B cell (primary cell): ENCODE measurements at regions not wholly inside any gene's neighbourhood (a gene's known extent, or its start where the extent isn't known, plus 50 kb on each side); places are given as distances from the start of the nearest gene placed in this dataset.

Experiments
- ATAC-seq: fragments of 200-7000 bp; cut with Tn5 transposase; one replicate; pipeline ENCODE4 v1.10.0; 2021; ENCODE audit warnings: low read depth, mild to moderate bottlenecking, moderate number of reproducible peaks, moderate library complexity
- CTCF ChIA-PET: fragments of 350-600 bp; sonication (Branson Sonifier 250); formaldehyde crosslinking; loops from one replicate; lab custom pipeline; 2021; ENCODE audit warnings: antibody characterized with exemption, inconsistent platforms; lab: Charles Lee
- POLR2A ChIA-PET: fragments of 350-600 bp; sonication (Branson Sonifier 250); formaldehyde crosslinking; loops from one replicate; lab custom pipeline; 2021; ENCODE audit warnings: antibody characterized with exemption; lab: Charles Lee
- DNase-seq: peaks from one replicate; pipeline ENCODE4 v3.0.0; 2013
- H2AFZ ChIP-seq: 2 replicates; pipeline ENCODE4 v1.6.1; 2012; ENCODE audit warnings: mild to moderate bottlenecking, low read depth, low read length; ENCODE audit not compliant: insufficient read depth, poor library complexity, severe bottlenecking
- H3K27ac ChIP-seq, 2 donors: 1 replicate in 1 of 2; 2 replicates in 1 of 2; pipeline ENCODE4 v1.5.1; 2012 to 2013; ENCODE audit warnings: low read length in 2 of 2, mild to moderate bottlenecking in 2 of 2, moderate library complexity in 1 of 2
- H3K27me3 ChIP-seq, 4 experiments: fragments of 200-600 bp in 1 of 4; sonication (generic) in 1 of 4; replicated peaks in 1 of 4; 1 replicate in 2 of 4; 2 replicates in 2 of 4; pipeline versions ENCODE4 v1.6.1 to v1.7.0; 2013 to 2016; ENCODE audit warnings: low read length in 3 of 4, mild to moderate bottlenecking in 2 of 4, mixed read lengths in 1 of 4, moderate library complexity in 1 of 4; ENCODE audit not compliant: insufficient read depth in 4 of 4, control insufficient read depth in 3 of 4; ENCODE audit errors: control extremely low read depth in 1 of 4
- H3K36me3 ChIP-seq, 2 experiments: replicated peaks in 1 of 2; 1 replicate in 1 of 2; 2 replicates in 1 of 2; pipeline versions ENCODE4 v1.6.1 to v1.7.1; 2013; ENCODE audit warnings: low read length in 1 of 2; ENCODE audit not compliant: insufficient read depth in 2 of 2, control insufficient read depth in 1 of 2; ENCODE audit errors: control extremely low read depth in 1 of 2, extremely low read depth in 1 of 2
- H3K4me1 ChIP-seq, 2 donors: fragments of 200-600 bp in 1 of 2; sonication (generic) in 1 of 2; 1 replicate in 1 of 2; 2 replicates in 1 of 2; pipeline versions ENCODE4 v1.5.1 to v1.6.1; 2013 to 2017; ENCODE audit warnings: low read length in 2 of 2; ENCODE audit not compliant: control insufficient read depth in 2 of 2, insufficient read depth in 2 of 2
- H3K4me2 ChIP-seq: replicated peaks from 2 replicates; pipeline ENCODE3; 2012; ENCODE audit warnings: mild to moderate bottlenecking, low read depth, low read length; ENCODE audit not compliant: poor library complexity, severe bottlenecking
- H3K4me3 ChIP-seq, 5 experiments: fragments of 200-600 bp in 1 of 5; sonication (generic) in 1 of 5; 1 replicate in 3 of 5; 2 replicates in 2 of 5; pipeline versions ENCODE4 v1.5.1 to v1.7.0; 2011 to 2016; ENCODE audit warnings: low read length in 4 of 5, mild to moderate bottlenecking in 4 of 5, low read depth in 2 of 5, control low read depth in 1 of 5, moderate library complexity in 1 of 5; ENCODE audit not compliant: insufficient read depth in 1 of 5; ENCODE audit errors: control extremely low read depth in 1 of 5, extremely low read depth in 1 of 5
- H3K79me2 ChIP-seq: fragments of 200-600 bp; sonication (generic); one replicate; pipeline ENCODE4 v1.6.0; 2016; ENCODE audit warnings: low read length; ENCODE audit not compliant: control insufficient read depth, insufficient read depth
- H3K9ac ChIP-seq: fragments of 200-600 bp; sonication (generic); 2 replicates; pipeline ENCODE4 v1.6.1; 2017; ENCODE audit warnings: mild to moderate bottlenecking, low read length, moderate library complexity
- H3K9me3 ChIP-seq, 3 donors: one replicate each; pipeline versions ENCODE4 v1.6.1 to v1.7.1; 2013; ENCODE audit warnings: low read length in 2 of 3; ENCODE audit not compliant: control insufficient read depth in 2 of 3, insufficient read depth in 1 of 3; ENCODE audit errors: control extremely low read depth in 1 of 3
- H4K20me1 ChIP-seq: 2 replicates; pipeline ENCODE4 v1.6.0; 2012; ENCODE audit warnings: mild to moderate bottlenecking, low read length; ENCODE audit not compliant: insufficient read depth, control insufficient read depth, poor library complexity, severe bottlenecking
- H3K27ac Mint-ChIP-seq: one replicate; pipeline ENCODE4 v1.8.0; 2021; ENCODE audit warnings: mixed read lengths
- H3K27me3 Mint-ChIP-seq: one replicate; pipeline ENCODE4 v1.8.0; 2021; ENCODE audit warnings: mixed read lengths
- H3K4me1 Mint-ChIP-seq: one replicate; pipeline ENCODE4 v1.8.0; 2021; ENCODE audit warnings: mixed read lengths
- H3K4me3 Mint-ChIP-seq: one replicate; pipeline ENCODE4 v1.8.0; 2021; ENCODE audit warnings: mixed read lengths
- H3K9me3 Mint-ChIP-seq: one replicate; pipeline ENCODE4 v1.8.0; 2022; ENCODE audit warnings: mixed read lengths; ENCODE audit not compliant: insufficient read depth
- EZH2 ChIP-seq: IDR thresholded peaks from 2 replicates; pipeline ENCODE4 v1.6.1; 2012; ENCODE audit warnings: borderline replicate concordance, low read depth, mild to moderate bottlenecking, moderate library complexity, low read length; ENCODE audit not compliant: insufficient read depth, poor library complexity, severe bottlenecking
- WGBS: methylation state at CpG from one replicate; pipeline ENCODE4 v1.1.5; 2013; ENCODE audit warnings: missing lambda C conversion rate; ENCODE audit not compliant: insufficient coverage; 5-methylcytosine and 5-hydroxymethylcytosine counted together
- intact Hi-C: fragments of 100-400 bp; cut with micrococcal nuclease; formaldehyde crosslinking; loops from one replicate; pipeline ENCODE4 v1.10.0; 2022
- TF ChIP-seq, protein P1 (sequence below): fragments of 200-600 bp; IDR thresholded peaks from one replicate; pipeline ENCODE4 v1.8.0; 2022; ENCODE audit warnings: antibody characterized with exemption, mild to moderate bottlenecking

DNA sequence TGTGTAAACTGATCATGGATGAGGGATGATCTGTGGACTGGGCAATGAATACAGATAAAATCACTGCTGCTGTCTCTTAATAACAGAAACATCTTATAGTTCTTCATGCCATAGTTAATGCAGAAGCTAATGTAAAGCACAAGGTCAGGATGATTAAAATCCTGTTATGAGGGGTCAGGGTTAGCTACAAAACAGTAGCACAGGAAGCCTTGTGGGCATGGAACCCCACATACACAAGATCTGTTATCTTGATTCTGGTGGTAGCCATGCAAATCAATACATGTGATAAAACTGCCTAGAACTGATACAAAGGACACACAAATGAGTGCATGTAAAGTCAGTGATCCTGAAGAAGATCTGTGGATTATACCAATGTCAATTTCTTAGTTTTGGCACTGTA, 96.4 kb downstream of the KLF12 start:
- H3K4me1 Mint-ChIP-seq, result peaks cover 53% of the 10 kb centered on the region
- Histone ChIP-seq H3K9me3 (no peaks in the 10 kb centered on the region), H3K27me3 (no peaks in the 10 kb centered on the region), H3K4me2 (no peak overlapping the region), H3K4me1 (peaks cover 13 to 23% of the 10 kb centered on the region in 2 donors), H3K79me2 (peaks cover 90% of the 10 kb centered on the region), H3K9ac (no peak overlapping the region), H2AFZ (no peak overlapping the region), H4K20me1 (peaks cover 25% of the 10 kb centered on the region), H3K4me3 (no peak overlapping the region), H3K36me3 (peaks cover 1 to 6% of the 10 kb centered on the region in 2 experiments), H3K27ac (no peak overlapping the region)
- H3K9me3 Mint-ChIP-seq, result no peaks in the 10 kb centered on the region
- H3K27me3 Mint-ChIP-seq, result no peaks in the 10 kb centered on the region
- TF ChIP-seq EZH2, result no peak
- TF ChIP-seq, protein P1, sequence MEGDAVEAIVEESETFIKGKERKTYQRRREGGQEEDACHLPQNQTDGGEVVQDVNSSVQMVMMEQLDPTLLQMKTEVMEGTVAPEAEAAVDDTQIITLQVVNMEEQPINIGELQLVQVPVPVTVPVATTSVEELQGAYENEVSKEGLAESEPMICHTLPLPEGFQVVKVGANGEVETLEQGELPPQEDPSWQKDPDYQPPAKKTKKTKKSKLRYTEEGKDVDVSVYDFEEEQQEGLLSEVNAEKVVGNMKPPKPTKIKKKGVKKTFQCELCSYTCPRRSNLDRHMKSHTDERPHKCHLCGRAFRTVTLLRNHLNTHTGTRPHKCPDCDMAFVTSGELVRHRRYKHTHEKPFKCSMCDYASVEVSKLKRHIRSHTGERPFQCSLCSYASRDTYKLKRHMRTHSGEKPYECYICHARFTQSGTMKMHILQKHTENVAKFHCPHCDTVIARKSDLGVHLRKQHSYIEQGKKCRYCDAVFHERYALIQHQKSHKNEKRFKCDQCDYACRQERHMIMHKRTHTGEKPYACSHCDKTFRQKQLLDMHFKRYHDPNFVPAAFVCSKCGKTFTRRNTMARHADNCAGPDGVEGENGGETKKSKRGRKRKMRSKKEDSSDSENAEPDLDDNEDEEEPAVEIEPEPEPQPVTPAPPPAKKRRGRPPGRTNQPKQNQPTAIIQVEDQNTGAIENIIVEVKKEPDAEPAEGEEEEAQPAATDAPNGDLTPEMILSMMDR, result no peak
- DNase-seq (no peak), ATAC-seq (no peak)
- ChIA-PET POLR2A (no interaction called here), CTCF (no interaction called here)
- H3K4me3 Mint-ChIP-seq, result no peak overlapping the region
- no peak overlapping the region for H3K27ac Mint-ChIP-seq
- intact Hi-C loops, result no loop called here

DNA sequence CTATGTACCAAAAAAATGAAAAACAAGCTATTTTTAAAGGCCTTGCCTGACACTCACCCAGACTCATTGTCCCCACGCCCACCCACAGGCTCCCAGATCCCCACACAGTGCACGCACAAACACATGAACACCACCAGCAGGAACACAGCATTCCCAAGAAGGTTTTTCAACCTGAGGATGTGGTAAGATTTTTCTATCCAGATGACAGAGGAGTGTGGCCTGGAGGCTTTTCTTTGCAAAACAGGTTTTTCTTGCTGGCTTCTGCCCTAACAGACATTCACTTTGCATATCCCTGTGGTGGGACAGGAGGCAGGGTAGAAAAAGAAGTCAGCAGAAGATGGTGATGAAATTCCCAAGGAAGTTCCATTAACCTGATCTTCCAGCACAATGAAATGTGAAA, 97.8 kb downstream of the KLF12 start:
- Histone ChIP-seq H3K27me3 (no peaks in the 10 kb centered on the region), H3K9me3 (no peaks in the 10 kb centered on the region), H3K36me3 (peaks cover 1 to 6% of the 10 kb centered on the region in 2 experiments), H2AFZ (no peak overlapping the region), H4K20me1 (peaks cover 25% of the 10 kb centered on the region), H3K79me2 (peaks cover 89% of the 10 kb centered on the region), H3K27ac (no peak overlapping the region), H3K9ac (no peak overlapping the region), H3K4me3 (no peak overlapping the region), H3K4me2 (no peak overlapping the region), H3K4me1 (peaks cover 13 to 23% of the 10 kb centered on the region in 2 donors)
- TF ChIP-seq, protein P1, result no peak
- TF ChIP-seq EZH2, result no peak
- Mint-ChIP-seq H3K4me1 (peaks cover 52% of the 10 kb centered on the region), H3K4me3 (no peak overlapping the region), H3K27me3 (no peaks in the 10 kb centered on the region), H3K27ac (no peak overlapping the region), H3K9me3 (no peaks in the 10 kb centered on the region)
- ChIA-PET POLR2A (no interaction called here), CTCF (no interaction called here)
- WGBS, result no CpG with 5 or more reads among the region's 2 CpGs
- intact Hi-C loops, result no loop called here
- DNase-seq, result no peak
- ATAC-seq, result no peak
